ENCODE measurements at regions not wholly inside any gene's neighbourhood (a gene's known extent, or its start where the extent isn't known, plus 50 kb on each side); places are given as distances from the start of the nearest gene placed in this dataset.

DNA sequence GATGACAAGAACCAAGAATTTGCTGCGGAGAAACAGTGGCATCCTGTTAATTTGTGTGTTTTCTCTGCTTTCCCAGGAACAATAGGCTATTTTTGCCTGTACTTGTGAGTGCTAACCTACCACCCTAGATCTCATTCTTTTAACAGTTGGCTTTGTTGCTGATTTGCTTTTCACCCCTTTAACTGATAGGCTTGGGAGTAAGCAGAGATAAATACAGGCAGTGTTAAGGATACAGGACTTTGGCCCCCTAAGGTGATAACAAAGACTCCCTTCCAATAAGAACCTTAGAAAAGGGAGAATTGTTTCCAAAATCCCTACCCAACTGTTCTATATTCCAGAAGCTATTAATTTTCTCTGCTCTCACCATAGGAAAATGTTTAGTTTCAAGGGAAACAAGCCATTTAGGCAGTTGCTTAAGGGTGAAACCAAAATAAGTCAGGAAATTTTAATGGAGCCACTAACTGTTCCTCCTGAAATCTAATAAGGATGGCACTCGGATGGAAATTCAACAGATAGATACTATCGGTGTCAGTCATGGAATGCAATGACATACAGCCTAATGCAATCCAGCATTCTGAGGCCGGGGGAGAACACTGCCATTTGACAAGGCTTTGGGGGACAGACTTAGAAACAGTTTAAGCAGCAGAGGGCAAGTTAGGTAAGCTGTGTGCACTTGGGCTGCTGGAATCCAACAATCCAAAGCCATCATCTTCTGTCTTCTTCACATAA is 238.8 kb downstream of the RNF152 start:
- DNase-seq (ENCODE audit: low read depth, low spot score) = no peak
- Histone ChIP-seq H3K27ac (ENCODE audit: low read depth, low read length) (no peak overlapping the region), H3K9me3 (ENCODE audit: control insufficient read depth, insufficient read depth, low read length) (no peaks in the 10 kb centered on the region), H3K27me3 (ENCODE audit: control insufficient read depth, insufficient read depth, low read length) (no peaks in the 10 kb centered on the region), H3K4me3 (ENCODE audit: low read depth, low read length) (no peak overlapping the region)
- TF ChIP-seq, protein P1, sequence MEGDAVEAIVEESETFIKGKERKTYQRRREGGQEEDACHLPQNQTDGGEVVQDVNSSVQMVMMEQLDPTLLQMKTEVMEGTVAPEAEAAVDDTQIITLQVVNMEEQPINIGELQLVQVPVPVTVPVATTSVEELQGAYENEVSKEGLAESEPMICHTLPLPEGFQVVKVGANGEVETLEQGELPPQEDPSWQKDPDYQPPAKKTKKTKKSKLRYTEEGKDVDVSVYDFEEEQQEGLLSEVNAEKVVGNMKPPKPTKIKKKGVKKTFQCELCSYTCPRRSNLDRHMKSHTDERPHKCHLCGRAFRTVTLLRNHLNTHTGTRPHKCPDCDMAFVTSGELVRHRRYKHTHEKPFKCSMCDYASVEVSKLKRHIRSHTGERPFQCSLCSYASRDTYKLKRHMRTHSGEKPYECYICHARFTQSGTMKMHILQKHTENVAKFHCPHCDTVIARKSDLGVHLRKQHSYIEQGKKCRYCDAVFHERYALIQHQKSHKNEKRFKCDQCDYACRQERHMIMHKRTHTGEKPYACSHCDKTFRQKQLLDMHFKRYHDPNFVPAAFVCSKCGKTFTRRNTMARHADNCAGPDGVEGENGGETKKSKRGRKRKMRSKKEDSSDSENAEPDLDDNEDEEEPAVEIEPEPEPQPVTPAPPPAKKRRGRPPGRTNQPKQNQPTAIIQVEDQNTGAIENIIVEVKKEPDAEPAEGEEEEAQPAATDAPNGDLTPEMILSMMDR (IDR thresholded peaks at IDR 0.05; ENCODE audit: low read depth, low read length) = no peak
- POLR2A ChIA-PET = no interaction called here
- CTCF ChIA-PET = no interaction called here

DNA sequence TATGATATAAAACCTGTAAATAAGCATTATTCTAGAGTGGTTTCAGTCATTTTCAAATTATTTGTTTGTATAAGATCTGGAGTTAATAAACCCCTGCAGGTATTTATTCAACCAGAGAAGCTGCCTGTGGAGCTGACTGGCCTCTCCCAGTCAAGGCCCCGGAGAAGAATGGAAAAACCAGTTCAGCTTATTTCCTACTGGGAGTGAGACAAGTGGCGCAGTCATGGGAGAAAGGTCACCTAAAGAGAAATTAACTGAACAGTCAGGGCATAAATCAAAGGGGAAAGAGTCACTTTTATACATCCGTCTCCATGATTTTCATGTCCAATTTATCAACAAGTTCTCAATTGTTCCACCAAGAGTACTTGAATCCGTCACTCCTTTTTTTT is 240.9 kb downstream of the RNF152 start:
- ChIA-PET POLR2A (no interaction called here), CTCF (interaction anchor here (0.7 kb wide), 1 partner anchor 16 kb away, joined by 3 read pairs; no protein-coding TSS in a partner anchor)
- DNase-seq (ENCODE audit: low read depth, low spot score) = no peak
- TF ChIP-seq, protein P1 (IDR thresholded peaks at IDR 0.05; ENCODE audit: low read depth, low read length) = no peak
- no peak overlapping the region for H3K4me3 ChIP-seq (ENCODE audit: low read depth, low read length)
- H3K9me3 ChIP-seq (ENCODE audit: control insufficient read depth, insufficient read depth, low read length) = no peaks in the 10 kb centered on the region
- H3K27ac ChIP-seq (ENCODE audit: low read depth, low read length) = no peak overlapping the region
- H3K27me3 ChIP-seq (ENCODE audit: control insufficient read depth, insufficient read depth, low read length) = no peaks in the 10 kb centered on the region

DNA sequence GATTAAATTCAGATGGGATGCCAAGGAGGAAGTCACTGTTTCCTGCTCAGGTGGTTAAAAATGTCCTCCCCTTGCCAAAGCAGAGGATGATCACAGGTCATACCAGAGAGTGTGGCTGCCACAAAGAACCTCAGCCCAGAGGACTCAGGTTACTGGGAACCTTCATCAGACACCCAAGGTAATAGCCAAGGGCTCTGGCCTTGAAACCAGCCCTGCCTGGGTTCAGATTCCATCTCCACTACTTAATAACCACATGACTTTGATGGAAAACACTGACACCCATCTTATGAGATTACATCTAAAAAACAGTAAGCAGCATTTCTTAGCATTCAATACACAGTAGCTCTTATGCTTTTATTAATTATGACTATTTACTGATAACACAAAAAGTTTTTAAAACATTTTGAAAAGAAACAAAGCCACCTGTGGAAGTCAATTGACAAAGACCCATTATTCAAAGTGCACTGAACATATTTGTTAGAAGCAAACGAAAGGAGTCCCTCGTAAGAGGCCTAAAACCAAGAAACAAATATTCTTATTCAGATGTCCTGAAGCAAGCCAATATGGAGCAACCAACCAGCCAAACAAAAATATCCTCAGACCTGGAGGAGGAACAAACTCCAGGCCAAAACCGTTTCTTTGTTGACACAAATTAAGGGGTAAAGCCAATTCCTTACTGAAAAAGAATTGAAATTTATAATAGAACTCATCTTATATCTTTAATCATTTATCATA is 241.5 kb downstream of the RNF152 start:
- H3K27me3 ChIP-seq (ENCODE audit: control insufficient read depth, insufficient read depth, low read length) = no peaks in the 10 kb centered on the region
- no peak for DNase-seq (ENCODE audit: low read depth, low spot score)
- H3K27ac ChIP-seq (ENCODE audit: low read depth, low read length) = no peak overlapping the region
- TF ChIP-seq, protein P1 (IDR thresholded peaks at IDR 0.05; ENCODE audit: low read depth, low read length) = no peak
- ChIA-PET CTCF (interaction anchor here (0.7 kb wide), 1 partner anchor 16 kb away, joined by 3 read pairs; no protein-coding TSS in a partner anchor), POLR2A (no interaction called here)
- no peak overlapping the region for H3K4me3 ChIP-seq (ENCODE audit: low read depth, low read length)
- no peaks in the 10 kb centered on the region for H3K9me3 ChIP-seq (ENCODE audit: control insufficient read depth, insufficient read depth, low read length)

DNA sequence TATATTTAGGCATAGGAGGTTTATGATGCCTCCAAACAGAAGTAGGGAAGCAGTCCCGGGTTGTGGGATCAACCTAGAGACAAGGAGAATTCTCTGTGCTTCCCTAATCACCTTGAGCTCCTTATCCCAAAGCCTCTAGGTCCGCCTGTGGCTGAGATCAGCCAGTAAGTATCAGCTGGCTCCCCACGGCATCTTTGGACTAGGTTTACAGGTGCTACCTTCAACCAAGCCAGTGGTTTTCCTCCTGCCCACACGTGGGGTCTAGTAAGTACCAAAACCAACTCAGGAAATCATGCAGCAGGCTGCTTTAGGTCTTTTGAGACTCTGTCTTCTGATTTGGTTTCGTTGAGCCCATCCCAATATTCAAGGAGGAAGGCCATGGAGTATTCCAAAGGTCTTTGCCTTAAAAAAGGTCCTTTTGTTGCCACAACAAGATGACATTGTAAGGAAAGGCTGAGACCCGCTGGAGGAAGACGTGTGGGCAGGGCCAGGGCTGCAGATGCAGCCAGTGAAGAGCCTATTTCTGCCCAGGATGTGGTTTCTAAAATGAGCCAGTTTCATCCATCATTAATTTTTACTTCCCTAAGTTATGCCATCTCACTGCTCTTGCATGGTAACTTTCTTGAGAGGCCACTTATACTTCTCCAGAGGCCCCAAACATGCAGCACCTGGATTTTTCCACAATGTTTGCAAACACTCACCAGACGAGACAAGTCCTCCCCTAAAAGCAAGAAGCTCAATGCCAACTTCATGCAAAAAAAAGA is 248.7 kb downstream of the RNF152 start:
- ChIA-PET POLR2A (no interaction called here), CTCF (interaction anchor here (0.9 to 1.0 kb wide), 2 partner anchors 8 to 63 kb away, joined by 4 read pairs; no protein-coding TSS in a partner anchor)
- Histone ChIP-seq H3K9me3 (ENCODE audit: control insufficient read depth, insufficient read depth, low read length) (no peaks in the 10 kb centered on the region), H3K4me3 (ENCODE audit: low read depth, low read length) (no peak overlapping the region), H3K27ac (ENCODE audit: low read depth, low read length) (no peak overlapping the region), H3K27me3 (ENCODE audit: control insufficient read depth, insufficient read depth, low read length) (no peaks in the 10 kb centered on the region)
- DNase-seq (ENCODE audit: low read depth, low spot score) = no peak
- TF ChIP-seq, protein P1 (IDR thresholded peaks at IDR 0.05; ENCODE audit: low read depth, low read length) = no peak

All from AG04450 (cell line).